HG02610 (cell line): ENCODE measurements at regions not wholly inside any gene's neighbourhood (a gene's known extent, or its start where the extent isn't known, plus 50 kb on each side); places are given as distances from the start of the nearest gene placed in this dataset.
"Not testable (repeated sequence)": the region's sequence is repeated elsewhere in the genome, so short reads cannot be mapped to it uniquely, and the experiment has no call there.

Source experiments
- ATAC-seq: cut with Tn5 transposase; IDR thresholded peaks from one replicate; pipeline ENCODE4 v1.9.1; 2021; ENCODE audit warnings: mild to moderate bottlenecking, moderate library complexity; ENCODE audit not compliant: unreplicated experiment

DNA sequence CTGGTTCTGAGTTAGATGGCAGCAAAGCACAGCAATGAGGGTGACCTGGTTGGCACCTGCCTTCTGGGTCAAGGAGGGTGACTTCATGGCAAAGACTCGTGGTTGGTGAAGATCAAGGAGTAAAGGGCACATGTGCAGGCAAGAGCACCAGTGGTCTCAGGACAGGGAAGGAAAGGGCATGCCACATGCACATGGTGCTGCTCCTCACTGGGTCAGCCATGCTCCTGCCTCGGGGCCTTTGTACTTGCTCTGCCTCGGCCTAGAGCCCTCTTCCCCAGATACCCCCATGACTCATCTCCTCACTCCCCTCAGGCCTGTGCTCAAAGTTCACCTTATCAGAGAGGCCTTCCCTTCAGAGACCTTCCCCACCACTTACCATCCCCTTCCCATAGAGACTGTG, 106.7 kb upstream of the KDM7A start:
- no peak for ATAC-seq

DNA sequence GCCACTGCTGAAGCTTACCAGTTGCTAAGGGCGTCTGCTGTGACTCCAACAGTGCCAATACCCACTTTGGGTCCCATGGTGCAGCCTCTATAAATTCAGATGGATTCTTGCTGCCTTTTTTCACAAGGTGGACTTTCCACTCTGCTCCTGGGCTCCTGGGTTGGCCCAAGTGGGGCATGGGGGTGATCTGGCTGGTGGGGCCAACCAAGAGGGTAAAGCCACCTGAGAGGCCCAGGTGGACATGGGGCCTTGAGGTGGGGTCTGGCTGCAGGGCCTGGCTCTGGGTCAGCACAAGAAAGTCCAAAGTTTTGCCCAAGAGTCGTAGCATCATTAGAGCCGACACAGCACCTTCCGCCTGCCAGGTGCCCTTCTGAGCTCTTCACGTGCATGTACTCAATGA, 105.2 kb upstream of the KDM7A start:
- ATAC-seq: no peak

DNA sequence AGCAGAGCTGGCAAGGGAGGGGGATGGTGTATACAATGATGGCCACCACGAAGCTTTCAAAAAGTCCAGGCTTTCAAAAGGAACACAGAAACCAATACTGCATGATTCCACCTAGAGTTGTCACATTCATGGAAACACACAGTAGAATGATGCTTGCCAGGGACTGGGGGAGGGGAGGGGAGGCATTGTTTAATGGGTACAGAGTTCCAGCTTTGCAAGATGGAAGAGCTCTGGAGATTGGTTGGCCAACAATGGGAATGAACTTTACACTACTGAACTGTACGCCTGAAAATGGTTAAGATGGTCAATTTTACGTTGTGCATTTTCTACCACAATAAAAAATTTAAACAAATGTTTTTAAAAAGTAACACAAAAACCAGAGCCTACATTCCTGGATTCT, 104.5 kb upstream of the KDM7A start:
- no peak for ATAC-seq

DNA sequence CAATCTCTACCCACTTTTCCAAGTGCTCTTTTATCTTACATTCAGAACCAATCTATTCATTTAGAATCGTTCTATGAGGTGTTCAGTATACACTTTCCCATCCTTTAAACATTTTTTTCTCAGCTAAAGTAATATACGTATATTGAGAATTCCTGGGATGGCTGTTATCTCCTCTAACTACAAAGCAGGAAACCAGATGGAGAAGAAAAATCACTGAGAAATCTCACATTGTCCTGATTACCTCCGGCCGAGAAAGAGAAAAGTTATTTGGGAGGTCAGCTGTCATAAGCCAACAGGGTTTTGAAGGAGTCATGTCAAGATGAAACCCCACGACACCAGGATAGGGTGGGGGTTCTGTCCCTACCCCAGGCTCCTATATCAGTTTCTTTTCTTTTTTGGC, 99.2 kb upstream of the KDM7A start:
- no peak for ATAC-seq

DNA sequence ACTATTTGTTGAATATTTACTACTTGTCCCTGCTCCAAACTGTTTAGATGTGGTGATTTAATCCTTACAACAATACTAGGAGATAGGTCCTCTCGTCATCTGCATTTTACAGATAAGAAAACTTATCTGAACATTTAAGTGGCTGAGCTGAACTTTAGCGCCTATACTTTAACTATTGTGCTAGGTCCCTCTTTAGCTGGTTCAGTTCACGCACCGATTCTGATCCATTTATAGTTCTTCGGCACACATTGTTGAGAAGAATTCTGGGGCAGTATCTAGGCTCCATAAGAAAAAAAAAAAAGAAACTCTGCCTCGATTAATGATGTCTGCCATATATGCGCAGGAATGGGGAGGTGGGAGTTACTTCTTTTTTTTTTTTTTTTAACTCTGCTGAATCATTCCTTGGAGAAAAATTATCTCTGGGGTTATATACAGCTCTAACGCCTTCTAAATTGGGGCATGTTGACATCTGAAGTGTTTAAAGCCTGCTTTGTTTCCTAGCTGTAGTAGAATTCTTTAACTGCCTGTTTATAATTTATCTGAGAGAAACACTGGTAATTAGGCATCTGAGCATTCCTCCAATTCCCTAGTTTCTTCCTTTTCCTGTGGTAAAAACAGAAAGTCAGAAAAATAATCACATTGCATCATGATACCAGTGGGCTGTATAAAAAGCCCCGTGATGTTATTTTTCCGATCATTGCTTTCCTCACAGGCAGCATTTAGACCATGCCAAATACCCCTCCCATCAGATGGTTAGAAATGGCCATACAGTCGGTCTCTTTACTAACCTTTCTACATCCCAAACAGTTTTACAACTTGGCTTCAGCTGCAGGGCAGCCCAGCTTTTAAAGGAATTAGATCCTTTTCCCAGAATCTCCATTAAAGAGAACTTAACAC, 98.5 kb upstream of the KDM7A start:
- ATAC-seq: no peak

DNA sequence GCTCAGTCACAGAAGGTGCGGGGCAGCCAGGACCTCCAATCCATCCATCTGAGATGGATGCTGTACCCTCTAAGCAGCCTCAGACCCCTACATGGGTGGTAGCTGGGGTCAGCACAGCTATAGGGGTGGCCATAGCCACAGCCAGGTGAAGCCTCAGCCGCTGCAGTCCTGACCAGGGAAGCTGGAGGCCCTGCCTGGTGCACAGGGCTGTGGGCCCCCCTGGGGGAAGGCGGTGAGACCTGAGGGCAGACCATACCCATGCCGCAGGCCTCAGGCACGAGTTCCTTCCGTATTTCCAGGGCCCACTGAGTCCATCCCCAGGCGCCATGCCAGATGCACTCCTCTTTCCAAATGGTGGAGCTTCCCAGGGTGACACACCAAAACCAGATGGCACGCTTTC, 96.6 kb upstream of the KDM7A start:
- ATAC-seq: no peak

DNA sequence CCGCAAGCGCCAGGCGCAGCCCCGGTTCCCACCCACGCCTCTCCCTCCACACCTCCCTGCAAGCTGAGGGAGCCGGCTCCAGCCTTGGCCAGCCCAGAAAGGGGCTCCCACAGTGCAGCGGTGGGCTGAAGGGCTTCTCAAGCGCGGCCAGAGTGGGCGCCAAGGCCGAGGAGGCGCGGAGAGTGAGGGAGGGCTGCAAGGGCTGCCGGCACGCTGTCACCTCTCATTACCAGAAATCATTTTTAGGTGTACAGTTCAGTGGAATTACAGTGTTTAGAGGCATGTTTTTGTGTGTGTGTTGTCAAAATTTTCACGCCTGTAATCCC, 94.8 kb upstream of the KDM7A start:
- not testable (repeated sequence) for ATAC-seq

DNA sequence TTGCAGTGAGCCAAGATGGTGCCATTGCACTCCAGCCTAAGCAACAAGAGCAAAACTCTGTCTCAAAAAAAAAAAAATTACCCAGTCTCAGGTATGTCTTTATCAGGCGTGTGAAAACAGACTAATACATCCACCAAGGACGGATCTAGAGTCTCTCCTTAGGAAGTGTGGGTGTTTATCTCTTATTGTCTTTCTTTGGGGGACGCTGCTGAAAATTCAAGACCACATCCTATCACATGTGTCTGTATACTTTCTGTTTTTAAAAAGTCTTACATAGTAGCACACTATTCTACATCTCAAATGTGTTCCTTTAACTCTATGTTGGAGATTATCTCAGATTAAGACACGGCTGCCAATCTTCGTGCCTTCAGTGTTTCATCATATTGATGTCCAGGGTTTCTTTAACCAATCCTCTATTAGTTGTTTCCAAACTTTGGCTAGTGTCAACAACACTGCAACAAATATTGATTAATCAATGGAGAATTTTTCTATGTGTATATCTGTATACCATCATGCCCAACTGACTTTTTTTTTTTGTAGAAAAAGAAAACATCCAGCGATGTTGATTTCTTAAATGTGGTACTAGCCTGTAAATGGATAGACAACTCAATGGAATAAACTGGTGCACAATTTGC, 92.3 kb upstream of the KDM7A start:
- ATAC-seq: no peak

DNA sequence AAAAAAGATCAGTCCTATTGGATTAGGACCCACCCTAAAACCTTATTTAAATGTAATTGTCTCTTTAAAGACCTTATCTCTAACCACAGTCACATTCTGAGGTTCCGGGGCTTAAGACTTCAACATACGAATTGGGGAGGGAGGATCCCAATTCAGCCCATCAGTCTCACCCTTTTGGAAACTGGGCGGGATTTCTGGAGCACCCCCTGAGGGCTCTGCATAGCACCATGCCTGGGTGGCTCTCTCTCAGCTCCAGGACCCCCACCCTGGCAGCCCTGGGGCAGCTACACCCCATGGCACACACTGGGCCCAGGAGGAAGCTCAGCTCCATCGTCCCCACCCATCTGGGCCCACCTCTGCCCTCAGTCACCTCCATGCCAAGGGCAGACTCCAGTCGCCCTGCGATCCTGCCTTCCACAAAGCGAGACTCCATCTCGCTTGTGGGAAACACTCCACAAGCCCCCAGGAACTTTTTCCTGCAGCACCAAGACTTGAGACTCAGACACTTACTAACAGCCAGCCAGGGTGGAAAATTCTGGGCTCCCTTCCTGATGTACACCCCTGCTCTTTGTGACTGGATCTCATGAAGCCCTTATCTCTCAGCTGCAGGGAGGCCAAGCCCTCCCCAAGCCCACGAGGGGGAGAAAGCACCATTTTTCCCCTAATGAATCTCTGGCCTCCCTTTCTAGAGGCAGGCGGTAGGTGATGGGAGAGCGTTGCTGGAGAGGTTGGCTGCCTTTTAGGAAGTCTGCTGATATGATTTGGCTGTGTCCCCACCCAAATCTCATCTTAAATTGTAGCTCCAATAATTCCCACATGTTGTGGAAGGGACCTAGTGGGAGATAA, 90.8 kb upstream of the KDM7A start:
- no peak for ATAC-seq

DNA sequence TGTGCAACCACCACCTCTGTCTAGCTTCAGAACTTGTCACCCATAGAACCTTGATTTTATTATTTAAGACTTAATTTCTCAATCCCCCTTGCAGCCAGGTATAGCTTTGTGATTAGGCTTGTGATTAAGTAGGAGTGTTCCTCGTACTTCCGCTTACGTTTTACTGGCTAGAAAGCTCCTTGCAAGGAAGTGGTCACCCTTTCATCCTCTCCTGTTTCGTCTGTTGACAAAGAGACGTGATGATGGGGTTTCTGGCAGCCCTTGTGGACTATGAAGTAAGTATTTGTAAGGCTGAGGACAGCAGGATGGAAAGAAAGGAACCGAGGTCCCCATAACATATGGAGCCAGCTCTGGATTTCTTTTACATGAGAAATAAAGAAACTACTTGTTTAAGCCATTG, 86.5 kb upstream of the KDM7A start:
- ATAC-seq: no peak

DNA sequence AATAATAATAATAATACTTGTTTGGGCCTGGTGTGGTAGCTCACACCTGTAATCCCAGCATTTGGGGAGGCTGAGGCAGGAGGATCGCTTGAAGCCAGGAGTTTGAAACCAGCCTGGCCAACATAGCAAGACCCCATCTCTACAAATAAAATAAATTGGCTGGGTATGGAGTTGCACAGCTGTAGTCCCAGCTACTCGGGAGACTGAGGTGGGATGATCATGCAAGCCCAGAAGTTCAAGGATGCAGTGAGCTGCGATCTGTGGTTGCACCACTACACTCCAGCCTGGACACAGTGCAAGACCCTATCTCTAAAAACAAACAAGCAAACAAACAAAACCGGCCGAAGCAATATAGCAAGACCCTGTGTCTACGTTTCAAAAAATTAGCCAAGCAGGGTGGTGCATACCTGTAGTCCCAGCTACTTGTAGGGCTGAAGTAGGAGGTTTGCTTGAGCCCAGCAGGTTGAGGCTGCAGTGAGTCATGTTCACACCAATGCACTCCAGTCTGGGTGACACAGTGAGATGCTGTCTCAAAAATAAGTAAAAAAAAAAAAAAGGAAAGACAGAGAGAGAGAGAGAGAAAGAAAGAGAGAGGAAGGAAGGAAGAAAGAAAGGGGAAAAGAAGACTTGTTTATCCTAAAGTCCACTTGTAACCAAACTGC, 85.6 kb upstream of the KDM7A start:
- ATAC-seq: no peak

DNA sequence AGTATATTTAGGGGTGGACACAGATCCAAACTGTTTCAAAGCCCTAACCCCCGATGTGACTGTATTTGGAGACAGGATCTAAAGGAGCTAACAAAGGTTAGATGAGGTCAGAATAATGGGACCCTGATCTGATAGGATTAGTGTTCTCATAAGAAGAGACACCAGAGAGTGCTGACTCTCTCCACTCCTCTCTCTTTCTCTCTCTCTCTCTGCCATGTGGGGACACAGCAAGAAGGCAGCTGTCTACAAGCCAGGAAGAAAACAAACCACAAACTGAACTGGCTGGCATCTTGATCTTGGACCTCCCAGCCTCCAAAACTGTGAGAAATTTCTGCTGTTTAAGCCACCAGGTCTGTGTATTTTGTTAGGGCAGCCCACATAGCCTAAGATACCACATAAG, 84.7 kb upstream of the KDM7A start:
- ATAC-seq: no peak

DNA sequence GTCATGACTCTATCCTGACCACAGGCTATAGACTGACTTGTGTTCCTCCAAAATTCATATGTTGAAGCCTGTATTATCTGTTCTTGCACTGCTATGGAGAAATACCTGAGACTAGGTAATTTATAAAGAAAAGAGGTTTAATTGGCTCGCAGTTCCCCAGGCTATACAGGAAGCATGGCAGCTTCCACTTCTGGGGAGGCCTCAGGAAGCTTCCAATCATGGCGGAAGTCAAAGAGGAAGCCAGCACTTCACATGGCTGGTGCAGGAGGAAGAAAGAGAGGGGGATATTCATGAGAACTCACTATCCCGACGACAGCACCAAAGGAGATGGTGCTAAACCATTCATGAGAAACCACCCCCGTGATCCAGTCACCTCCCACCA, 84.3 kb upstream of the KDM7A start:
- no peak for ATAC-seq

DNA sequence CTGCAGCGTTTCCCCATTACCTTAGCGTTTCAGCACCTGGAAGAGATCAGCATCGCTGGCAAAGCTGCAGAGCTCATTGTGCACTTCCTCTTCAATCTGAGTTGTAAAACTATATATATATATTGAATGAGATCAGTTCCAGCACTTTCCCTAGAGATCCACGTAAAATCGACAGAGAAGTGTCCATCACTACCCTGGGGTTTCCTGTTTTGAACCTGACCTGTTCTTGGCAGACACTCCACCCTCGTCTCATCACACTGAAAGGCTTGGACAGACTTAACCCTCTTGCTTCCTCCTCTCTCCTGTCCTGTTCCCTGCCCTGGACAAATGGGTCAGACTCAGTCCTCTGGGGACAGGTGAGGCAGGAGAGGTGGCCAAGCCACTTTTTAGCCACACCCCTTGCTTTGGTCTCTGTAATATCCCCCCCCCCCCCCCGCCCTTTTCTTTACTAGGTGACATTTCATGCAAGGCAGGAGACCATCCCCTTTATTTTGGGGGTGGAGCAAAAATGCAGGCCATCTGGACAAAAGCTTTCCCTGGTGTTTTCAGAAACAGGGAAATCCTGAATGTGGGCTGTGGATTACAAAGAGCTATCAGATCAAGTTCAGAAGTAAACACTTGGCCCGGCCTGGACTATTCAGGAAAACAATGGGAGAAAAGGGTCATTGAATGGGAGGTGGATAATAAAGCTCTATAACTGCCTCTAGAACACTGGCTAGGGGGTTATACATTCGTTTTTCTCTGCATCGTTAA, 83.7 kb upstream of the KDM7A start:
- no peak for ATAC-seq

DNA sequence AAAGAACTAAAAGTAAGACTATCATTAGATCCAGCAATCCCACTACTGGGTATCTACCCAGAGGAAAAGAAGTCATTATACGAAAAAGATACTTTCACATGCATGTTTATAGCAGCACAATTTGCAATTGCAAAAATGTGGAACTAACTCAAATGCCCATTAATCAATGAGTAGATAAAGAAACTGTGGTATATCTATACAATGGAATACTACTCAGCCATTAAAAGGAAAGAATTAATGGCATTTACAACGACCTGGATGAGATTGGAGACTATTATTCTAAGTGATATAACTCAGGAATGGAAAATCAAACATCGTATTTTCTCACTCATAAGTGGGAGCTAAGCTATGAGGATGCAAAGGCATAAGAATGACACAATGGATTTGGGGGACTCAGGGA, 80.5 kb upstream of the KDM7A start:
- not testable (repeated sequence) for ATAC-seq

DNA sequence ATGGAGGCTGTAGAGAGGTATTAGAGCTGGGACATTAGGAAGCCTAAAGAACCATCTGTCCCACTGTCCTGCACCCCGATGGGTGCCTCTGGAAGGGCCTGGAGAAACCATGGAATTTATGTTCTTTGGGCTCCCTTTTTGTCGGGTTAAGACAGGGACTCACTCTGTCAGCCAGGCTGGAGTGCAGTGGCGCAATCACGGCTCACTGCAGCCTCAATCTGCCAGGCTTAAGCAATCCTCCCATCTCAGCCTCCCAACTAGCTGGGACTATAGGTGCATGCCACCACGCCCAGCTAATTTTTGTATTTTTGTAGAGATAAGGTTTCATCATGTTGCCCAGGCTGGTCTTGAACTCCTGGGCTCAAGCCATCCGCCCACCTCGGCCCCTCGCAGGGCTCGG, 78.2 kb upstream of the KDM7A start:
- not testable (repeated sequence) for ATAC-seq

DNA sequence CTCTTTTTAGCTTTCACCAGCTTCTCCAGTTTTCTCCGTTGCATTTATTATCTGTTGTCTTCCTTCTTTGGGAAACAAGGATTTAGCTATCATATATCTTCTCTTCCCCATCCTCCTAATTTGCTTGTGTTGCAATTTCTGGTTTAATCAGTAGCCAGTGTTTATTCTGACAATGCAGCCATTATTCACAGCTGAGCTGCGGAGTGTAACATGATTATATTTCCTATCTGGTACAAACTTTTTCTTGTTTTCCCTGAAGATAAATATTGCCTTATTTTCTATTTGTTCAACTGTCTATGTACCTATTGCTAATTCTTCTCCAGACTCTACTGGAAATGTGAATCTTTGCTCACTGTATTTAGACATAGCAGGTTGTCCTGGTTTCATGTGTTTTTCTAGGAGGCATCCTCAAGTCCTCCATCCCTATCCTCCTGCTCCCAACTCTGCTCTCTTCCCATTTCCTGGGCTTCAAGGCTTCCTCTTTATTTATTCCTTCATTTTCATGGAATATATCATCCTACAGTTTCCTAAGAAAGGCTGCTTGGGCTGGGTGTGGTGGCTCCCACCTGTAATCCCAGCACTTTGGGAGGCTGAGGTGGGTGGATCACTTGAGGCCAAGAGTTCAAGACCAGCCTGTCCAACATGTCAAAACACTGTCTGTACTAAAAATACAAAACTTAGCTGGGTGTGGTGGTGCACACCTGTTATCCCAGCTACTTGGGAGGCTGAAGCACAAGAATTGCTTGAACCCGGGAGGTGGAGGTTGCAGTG, 72.4 kb upstream of the KDM7A start:
- ATAC-seq: no peak

DNA sequence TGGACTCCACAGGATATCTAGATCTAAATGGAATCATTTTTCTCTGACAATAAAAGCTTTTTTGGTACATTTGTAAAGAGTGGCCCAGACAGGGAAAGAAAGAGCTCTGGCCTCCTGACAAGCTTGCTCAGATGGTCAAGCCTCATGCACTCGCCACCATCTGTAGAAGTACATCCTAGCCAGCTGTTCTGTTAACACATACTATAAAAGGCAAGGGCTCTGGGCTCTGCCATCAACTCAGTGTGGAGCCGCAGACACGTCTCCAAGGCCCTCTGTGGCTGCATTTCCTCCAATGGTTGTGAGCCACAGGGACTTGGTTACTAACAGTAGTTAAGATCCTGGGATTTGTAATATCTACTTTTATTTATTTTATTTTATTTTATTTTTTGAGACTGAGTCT, 70.8 kb upstream of the KDM7A start:
- no peak for ATAC-seq

DNA sequence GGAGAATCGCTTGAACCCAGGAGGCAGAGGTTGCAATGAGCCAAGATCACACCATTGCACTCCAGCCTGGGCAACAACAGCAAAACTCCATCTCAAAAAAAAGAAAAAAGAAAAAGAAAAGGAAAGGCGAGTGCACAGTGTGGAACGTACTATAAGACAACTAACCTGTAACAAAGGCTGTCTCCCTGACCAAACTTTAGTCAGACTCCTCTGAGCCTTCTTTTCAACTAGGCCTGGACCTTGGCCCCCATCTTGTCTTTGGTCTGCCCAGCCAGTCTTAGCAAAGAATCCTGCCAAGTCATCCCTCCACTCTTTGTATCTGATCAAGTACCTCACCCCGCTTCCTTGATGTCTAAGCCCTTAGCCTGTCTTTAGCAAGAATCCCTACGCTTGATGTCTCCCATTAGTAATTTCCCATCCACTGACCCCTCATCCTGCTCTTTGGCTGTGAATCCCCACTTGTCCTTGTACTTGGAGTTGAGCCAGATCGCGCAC, 68.9 kb upstream of the KDM7A start:
- ATAC-seq: no peak
